Activated CD4-positive, alpha-beta T cell treated with anti-CD3 and anti-CD28 coated beads, Interleukin-2, Interleukin-4, amounts not matched to agents 100 ng/mL and 50 ng/mL, durations not matched to agents 16 hours and 8 hours (primary cell): ENCODE measurements at regions not wholly inside any gene's neighbourhood (a gene's known extent, or its start where the extent isn't known, plus 50 kb on each side); places are given as distances from the start of the nearest gene placed in this dataset.

Experiments used
- DNase-seq: peaks from one replicate; pipeline ENCODE4 v3.0.0-alpha.2; 2020; ENCODE audit warnings: low spot score

DNA sequence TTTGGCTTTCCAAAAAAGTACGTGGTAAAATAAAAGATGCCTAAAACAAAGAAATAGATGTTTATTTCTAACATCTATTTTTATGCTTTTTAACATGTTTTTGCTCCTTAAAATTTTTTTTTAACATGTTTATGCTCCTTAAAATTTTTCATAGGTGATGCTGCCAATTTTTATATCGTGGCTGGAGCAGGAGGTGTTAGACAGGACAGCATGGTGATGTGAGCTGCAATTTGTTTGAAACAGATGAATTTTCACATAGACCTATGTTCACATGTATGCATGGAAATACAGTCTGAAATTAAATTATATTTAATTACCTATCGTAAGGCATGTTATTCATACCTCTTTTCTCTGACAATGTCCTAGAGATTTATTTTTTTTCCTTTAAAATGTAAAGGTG, 784.8 kb downstream of the EPHA7 start:
- DNase-seq, result no peak

DNA sequence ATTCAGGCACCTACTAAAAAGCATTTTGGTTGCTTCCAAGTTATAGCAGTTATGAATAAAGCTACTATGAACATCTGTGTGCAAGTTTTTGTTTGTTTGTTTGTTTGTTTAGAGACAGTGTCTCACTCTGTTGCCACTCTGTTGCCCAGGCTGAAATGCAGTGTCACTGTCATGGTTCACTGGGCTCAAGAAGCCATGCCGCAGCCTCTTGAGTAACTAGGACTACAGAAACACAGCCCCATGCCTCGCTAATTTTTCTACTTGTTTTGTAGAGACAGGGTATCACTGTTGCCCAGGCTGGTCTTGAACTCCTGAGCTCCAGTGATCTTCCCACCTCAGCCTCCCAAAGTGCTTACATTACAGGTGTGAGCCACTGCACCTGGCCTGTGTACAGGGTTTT, 795.9 kb downstream of the EPHA7 start:
- no peak for DNase-seq

DNA sequence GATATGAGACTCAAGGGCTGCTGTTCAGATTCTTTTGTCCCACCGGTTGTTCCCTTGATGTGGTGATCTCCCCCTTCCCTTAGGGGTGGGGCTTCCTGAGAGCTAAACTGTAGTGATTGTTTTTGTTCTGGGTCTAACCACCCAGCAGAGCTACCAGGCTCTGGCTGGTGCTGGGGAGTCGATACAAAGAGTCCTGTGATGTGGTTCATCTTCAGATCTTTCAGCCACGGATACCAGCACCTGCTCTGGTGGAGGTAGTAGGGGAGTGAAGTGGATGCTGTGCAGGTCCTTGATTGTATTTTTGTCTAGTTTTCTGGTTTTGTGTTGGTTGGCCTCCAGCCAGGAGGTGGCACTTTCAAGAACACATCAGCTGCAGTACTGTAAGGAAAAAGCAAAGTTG, 801.6 kb downstream of the EPHA7 start:
- DNase-seq, result no peak

DNA sequence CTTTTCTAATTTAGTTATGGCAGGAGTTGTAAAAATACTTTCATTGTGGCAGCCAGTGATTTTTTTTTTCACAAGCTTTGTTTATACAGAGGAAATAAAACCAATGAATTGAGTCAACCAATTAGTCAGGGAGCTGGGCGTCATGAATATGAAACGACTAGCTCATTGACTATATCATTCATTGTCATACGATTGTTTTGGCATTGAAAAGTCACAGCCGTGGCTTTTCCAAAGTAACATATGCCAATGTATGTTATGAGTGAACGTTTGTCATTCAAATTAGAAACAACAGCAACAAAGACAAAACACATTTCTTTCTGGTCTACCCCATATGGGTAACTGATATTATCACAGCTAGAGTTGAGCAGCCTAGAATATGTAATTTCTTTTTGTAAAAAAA, 810.6 kb downstream of the EPHA7 start:
- no peak for DNase-seq

DNA sequence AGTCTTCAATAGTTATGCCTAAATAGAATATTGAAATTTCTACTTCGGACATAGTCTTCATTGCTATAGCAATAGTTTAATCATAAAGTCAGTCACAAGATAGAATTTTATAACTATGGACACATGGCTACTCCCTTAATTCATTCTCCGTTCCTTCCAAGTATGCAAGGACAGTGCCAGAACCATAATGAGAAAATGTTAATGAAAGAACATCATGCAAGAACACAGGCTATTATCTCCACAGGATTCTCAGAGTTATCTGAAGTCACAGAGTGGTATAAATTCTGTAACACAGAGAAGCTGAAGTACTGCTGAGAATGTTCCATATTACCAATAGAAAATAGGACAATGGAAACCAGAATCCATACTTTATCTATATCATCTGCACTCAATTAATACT, 826.2 kb downstream of the EPHA7 start:
- no peak for DNase-seq

DNA sequence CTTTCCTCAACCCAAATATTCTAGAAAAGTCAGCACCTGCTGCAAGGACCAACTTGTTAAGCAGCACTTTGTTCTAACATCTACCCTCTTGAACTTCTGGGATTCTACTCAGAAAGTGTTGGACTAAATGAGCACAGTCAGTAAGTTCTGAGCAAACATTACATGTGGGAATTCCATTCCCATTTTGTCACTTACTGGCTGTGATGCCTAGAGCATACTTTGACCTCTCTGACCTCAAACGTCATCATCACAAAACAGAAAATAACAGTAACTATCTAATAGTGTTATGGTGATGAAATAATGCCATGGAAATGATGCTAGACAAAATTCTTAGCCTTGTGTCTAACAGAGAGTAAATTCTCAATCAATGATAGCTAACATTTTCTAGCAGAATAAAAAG, 829.4 kb downstream of the EPHA7 start:
- DNase-seq, result no peak

DNA sequence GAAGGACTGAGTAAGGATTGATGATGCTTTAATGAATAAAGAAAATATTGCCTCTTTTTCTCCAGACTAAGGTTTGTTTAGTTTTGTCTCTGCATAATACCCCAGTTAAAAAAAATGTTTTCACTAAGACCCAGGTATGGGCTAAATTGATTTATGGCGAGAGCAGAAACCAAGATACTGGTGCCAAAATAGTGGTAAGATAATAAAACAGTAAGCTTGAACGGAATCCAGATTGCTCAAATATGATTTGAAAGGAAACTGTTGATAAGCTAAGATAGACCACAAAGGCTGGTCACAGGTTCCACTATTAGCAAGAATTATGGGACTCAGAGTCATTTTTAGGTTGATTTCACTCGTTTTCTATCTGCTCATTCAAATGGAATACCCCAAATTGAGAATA, 831.2 kb downstream of the EPHA7 start:
- no peak for DNase-seq

DNA sequence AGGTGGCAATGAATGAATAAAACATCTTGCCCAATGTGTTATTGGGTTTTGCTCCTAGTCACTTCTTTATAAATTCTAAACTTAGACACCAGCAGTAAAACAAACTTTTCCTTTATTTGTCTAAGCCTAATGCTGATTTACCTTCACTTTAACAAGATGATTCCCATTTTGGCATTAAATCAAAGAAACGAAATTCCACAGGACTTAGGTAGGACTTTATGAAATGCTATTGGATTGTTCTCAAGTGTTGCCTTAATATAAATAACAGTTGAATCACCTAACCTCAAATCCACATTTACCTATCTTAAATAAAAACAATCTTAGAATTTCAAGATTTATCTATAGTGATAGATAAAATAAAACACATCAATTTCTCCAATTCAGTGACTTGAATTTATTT, 831.8 kb downstream of the EPHA7 start:
- no peak for DNase-seq

DNA sequence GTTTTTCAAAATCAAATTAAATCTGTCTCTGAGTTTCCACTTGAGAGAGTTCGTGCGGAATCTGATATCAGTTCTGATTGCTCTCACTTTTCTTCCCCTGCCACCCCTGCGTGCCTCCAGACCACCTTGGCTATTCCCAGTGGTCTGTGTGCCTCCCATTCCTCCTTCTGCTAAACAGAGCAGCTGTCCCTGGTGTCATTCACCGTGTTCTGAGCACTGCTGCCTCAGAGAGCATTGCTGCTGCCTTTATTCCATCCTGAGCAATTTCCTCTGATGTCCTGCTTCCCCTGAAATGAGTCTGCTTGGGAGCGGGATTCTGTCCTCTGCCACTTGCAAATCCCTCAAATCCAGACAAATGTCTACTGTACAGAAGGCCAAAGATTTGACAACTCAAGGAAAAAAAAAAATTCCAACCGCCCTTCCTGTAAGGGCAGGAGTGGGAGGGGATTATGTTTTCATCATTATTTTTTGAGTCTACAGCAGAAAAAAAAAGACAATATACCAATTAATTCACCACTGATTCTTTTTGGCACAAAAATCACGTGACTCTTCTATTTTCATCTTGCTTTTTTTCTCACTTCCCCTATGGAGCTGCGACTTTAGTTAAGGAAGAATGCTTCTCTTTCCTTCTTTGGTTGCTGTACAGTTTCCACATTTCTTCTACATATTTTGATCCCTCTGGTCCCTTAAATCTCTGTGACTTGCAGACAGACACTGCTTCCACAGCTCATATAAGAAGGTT, 833.0 kb downstream of the EPHA7 start:
- DNase-seq, result no peak

DNA sequence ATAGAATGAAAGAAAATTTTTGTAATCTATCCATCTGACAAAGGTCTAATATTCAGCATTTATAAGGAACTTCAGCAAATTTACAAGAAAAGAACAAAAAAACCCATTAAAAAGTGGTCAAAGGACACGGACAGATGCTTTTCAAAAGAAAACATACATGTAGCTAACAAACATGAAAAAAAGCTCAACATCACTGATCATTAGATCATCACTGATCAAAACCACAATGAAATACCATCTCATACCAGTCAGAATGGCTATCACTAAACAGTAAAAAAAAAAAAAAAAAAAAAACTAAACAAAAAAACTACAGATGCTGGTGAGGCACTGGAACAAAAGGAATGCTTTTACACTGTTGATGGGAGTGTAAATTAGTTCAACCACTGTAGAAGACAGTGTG, 837.1 kb downstream of the EPHA7 start:
- DNase-seq, result no peak

DNA sequence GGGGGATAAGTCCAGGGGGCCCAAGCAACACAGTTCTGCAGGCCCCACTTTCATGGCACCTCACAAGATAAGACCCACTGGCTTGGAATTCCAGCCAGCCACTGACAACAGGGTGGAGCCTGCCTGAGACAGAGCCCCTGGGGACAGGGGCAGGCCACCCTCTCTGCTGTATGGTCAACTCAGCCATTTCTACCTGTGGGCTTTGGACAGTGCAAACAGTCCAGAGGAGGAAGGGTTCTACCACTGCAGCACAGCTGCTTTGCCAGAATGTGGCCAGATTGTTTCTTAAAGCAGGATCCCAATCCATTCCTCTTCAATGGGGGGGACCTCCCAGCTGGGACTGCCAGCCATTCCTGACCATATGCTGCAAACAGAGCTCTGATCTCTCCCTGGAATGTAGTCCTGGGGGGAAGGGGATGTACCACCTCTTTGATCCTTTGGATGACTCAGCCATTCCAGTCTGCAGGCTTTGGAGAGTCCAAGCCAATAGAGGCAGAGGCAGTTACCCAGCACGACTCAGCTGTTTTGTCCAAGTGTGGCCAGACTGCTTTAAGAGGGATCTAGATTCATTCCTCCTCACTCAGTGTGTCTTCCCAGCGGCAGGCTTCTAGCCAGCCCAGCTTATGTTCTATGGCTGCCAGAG, 842.2 kb downstream of the EPHA7 start:
- no peak for DNase-seq

DNA sequence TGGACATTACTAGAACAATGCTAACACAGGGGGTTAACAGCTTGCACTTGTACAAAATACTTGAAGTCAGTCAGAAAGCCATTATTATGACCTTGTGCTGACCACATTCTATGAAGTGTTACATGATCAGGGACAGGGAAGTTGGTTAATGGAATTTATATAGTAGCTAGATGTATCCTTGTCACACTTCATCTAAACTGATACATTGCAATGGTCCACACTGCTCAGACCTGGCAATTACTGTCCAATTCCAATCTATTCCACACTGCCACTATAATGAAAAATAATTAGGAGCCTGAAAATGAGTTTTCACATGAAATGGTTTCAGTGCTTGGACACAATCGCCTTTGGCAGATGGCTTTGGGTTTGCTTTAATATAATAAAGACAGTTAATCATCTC, 850.8 kb downstream of the EPHA7 start:
- no peak for DNase-seq

DNA sequence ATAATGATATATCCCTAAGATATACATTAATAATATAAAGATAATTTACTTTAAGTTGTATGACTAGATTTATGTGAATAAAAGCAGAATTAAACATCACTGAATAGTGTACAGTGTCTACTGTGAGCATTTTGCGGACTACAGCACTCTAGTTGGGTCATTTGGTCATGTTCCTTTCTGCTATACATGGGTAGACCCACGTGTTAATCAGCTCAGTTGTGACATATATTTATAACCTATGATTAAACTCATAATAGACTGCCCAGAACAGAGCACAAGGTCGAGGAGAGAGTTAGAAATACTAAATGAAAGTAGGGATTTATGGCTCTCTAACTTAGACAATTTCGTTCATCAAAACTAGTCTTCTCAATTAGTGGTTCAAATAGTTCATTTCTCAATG, 852.7 kb downstream of the EPHA7 start:
- no peak for DNase-seq

DNA sequence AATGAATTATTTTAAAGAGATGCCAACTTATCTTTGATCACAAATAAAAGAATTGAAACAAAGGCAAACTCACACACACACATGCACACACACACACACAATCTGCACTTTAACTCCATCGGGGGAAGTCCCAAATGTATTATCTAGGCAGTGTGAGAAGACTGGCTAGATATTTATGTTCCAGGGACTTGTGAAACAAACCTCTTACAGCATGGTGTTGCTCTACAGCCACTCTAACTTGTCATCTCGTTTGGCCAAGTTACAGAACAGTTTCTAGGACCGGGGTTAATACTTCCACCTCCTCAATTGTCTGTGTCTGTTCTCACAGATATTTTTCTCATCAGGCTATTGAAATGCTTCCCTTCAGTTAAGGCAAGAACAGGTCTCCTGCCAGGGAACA, 855.0 kb downstream of the EPHA7 start:
- no peak for DNase-seq

DNA sequence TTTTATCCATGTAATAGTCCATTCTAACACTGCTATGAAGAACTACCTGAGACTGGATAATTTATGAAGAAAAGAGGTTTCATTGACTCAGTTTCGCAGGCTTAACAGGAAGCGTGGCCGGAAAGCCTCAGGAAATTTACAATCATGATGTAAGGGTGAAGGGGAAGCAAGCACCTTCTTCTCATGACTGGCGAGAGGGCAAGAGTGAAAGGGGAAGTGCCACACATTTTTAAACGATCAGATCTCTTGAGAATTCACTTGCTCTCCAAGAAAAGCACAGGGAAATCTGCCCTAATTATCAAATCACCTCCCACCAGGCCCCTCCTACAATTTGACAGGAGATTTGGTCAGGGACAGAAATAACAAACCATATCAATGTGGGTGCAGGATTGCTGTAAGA, 859.7 kb downstream of the EPHA7 start:
- DNase-seq, result no peak

DNA sequence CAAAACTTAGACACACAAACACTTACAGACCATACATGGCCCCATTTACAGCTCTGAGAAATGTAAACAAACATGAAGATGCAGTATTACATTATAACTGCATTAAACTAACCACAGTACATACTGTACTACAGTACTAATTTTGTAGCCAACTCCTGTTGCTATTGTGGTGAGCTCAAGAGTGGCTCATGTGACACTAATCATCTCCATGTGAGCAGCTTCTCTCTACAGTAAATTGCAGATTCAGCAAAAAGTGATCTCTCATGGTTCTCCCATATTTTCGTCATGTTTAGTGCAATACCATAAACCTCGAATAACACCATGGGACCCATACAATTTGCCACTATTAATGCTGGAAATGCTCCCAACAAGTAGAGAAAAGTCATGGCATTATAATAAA, 860.4 kb downstream of the EPHA7 start:
- no peak for DNase-seq

DNA sequence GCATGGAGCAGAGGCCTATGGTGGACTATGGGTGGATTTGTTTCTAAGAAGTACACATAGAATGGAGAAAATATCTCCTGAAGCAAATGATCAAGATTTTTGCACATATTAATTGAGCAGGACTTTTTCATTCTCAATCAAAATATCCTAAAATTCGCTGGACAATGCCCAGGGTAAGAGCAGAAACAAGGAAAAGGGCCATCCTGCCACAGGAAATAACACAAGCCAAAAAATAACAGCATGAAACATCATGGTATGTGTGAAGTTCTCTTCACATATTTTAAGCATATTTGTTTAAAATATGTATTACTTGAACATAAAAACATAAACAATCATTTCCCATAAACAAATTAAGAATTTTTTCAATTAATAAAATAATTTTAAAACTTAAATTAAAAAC, 868.9 kb downstream of the EPHA7 start:
- DNase-seq, result no peak

DNA sequence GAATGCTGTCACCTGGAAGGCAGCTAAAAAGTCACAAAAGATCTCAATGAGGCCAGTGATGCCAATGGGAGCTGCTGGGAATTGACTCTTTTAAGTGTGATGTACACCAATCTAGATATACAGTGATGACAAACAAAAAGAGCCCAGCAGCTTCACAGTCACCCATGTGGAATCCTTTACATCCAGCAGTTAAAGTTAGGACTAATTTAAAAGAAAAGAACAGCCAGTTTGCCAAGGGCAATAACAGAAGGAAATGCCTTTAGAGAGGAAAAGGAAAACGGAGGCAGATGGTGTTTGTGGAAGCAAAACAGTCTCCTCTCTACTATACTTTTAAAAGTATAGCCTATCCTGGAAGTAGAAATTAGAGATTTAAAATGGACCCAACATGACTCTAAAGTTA, 873.5 kb downstream of the EPHA7 start:
- DNase-seq, result no peak

DNA sequence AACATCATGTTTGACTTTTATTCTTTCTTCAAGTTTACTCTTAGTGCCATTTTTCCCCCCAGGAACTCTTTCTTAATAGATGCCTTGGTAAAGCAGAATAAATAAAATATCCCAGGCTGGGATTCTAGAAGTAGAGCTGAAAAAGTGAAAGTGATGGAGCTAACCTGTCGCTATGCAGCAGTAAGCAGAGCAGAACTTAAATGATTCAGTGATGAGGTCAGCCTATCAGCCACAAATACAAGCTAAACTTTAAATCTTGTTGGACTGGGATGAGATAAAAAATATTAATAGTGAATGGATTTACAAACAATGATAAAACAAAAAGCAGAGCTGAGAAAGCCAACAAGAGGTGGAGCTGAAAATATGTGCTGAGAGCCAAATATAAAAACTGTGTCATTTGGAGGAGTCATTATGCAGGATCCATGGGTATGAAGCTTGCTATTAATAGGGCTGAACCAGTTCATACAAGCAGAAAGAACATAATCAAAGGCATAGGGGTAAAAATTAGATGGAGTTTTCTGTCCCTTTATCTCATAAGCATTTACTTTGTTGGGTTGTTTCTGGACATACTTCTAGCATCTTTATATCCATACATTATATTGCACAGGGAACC, 877.8 kb downstream of the EPHA7 start:
- no peak for DNase-seq

DNA sequence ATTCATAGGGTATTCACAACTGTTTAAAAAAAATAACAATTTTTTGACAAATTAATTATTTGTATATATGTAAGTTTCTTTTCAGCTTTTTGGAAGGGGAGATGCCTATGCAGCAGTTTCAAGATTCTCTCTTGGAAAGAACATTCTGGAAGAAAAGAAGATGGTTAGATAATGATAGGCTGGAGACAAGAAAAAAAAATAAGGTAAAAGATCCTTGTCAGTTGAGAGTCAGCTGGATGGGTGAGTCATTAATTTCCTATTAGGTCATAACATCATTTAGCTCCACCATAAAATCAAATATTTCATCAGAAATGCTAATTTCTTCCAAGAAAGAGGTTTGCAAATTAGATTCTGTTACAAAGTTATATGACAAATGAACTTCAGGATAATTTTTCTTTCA, 880.4 kb downstream of the EPHA7 start:
- no peak for DNase-seq

DNA sequence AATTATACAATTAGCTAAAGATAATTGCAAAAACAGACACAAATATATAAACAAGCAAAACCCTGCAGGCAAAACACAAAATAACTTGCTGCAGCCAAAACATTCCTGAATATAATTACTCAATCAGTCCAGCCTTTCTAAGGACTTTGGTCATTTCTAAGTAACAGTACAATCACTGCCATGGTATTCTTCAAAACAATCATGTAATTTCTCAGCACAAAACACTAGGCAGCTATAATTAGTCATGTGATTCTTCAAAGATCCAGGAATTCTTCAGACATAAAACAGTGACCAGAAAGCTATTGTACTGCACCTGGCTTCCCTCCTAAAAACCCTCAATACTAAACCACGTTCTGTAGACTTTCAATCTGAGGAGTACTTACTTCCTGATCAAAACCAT, 881.1 kb downstream of the EPHA7 start:
- DNase-seq, result no peak

DNA sequence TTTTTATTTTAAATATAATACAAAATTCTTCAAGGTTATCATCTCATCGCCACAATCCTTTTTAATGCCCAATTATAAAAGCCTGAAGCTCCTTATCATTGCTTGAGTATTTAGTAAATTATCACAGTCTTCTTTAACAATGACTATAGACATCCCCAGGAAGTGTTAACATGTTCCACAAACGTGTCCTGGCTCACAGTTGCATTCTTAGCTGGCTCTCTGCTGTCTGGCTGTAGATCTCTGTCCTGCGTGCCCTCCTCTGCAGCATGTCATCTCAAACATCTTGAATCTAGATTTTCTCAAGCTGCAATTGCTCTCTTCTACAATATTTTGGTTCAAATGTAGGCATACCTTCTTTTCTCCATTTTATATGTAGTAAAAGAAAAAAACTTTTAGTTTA, 885.2 kb downstream of the EPHA7 start:
- no peak for DNase-seq

DNA sequence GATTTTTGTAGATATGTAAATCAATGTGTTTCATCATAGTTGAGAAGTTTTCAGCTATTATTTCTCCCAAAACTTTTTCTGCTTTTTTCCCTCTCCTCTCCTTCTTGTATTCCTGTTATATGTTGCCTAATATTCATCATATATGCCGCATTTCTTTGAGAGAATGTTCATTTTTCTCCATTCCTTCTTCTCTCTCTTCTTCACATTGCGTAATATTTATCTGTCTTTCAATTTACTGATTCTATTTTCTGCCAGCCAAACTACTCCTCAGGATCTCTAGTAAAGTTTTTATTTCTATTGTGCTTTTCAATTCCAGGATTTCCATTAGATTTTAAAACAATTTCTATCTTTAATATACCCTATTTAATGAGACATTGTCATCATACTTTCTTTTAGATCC, 896.8 kb downstream of the EPHA7 start:
- no peak for DNase-seq

DNA sequence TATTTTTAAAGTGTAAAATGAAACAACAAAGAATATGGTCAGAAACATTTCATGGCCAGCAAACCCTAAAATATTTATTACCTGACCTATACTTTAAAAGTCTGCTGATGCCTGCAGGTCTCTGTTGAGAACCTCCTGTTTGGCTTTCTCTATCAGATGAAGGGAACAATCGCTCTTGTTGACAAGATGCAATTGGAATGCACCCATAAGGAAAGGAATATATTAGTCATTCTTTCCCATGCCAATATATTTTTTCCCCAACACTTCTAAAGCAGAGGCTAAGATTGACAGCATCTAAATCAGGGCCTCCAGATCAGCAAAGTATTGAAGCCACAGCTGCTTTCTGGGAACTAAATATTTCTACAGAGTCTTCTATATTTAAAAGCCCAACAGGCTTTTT, 897.8 kb downstream of the EPHA7 start:
- no peak for DNase-seq
